HG03457 (cell line): ENCODE measurements at regions not wholly inside any gene's neighbourhood (a gene's known extent, or its start where the extent isn't known, plus 50 kb on each side); places are given as distances from the start of the nearest gene placed in this dataset.

Source experiments
- ATAC-seq: cut with Tn5 transposase; IDR thresholded peaks from one replicate; pipeline ENCODE4 v1.9.1; 2021; ENCODE audit warnings: moderate number of reproducible peaks; ENCODE audit not compliant: unreplicated experiment

DNA sequence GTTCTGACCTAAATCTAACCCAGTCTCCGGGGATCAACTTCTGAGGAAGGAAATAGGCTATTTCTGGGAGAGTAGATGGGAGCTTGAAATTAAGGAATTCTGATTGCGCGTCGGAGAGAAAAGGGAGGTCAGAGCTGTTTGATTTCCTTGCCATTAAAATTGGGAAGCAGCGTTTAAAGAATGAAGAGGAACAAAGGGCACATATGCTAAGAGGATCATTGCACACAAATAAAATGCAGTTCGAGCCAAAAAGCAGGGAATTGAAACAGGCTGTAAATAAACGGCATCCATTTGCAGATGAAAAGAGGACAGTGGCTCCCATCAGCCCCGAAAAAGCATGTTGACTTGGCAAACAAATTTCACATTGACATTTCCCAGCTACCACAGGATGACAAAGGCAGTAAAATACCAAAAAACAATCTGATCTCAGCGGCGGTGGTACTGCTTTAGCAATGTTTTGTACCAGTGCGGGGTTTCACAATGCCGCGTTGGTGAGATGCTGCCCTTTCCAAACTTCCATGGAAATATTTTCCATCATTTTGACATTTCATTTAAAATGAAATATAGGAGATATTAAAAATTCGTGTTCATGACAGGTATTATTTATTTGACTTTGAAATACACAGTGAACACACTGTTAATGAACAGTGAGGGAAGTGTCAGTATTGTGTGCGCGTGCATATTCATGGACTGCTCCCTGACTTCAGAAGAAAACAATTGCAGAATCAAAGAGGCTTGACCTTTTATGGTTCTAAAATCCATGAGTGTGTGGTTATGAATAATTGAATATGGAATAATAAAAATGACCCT is 108.8 kb downstream of the SQOR start:
- no peak for ATAC-seq

DNA sequence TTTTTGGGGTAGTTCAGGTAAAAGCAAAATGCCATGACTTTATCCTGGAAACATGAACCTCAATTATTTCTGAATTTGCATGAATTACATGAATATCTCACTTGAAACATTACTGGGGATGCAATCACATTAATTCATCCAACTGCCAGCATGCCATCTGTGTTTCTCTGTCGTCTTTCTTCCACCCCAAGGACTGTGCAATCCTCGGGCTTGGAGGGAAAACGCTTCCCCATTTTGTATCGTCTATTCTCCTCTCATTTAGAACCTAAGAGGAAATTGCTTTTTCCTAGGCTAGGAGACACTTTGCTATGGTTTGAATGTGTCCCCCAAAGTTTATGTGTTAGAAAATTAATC is 109.4 kb downstream of the SQOR start:
- ATAC-seq = no peak

DNA sequence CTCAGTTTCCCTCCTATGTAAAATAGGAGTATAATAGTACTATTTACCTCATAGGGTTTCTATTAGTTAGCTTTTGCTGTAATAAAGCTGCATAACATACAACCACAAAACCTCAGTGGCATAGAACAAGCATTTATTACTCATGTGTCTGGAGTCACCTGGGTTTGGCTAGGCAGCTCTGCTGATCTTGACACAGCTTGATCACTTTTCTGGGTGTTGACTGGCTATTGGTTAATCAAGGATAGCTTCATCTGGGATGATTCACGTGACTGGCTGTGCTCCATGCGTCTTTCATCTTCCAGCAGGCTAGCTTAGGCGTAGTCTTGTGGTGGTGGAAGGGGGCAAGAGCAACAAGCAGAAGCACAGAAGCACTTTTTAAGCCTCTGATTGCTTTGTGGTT is 112.6 kb downstream of the SQOR start:
- no peak for ATAC-seq

DNA sequence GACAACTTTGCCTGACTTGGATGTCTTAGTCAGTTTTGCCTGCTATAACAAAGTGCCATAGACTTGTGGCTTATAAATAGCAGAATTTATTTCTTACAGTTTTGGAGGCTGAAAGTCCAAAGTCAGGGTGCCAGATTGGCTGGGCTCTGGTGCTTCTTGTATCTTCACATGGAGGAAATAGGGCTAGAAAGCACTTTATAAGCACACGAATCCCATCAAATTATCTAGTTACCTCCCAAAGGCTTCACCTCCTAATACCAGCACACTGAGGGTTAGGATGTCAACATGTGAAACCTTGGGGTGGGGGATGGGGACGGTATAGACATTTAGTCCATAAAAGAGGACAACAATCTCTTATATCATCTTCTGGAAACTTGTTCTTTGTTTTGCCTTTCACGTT is 116.8 kb downstream of the SQOR start:
- ATAC-seq = no peak

DNA sequence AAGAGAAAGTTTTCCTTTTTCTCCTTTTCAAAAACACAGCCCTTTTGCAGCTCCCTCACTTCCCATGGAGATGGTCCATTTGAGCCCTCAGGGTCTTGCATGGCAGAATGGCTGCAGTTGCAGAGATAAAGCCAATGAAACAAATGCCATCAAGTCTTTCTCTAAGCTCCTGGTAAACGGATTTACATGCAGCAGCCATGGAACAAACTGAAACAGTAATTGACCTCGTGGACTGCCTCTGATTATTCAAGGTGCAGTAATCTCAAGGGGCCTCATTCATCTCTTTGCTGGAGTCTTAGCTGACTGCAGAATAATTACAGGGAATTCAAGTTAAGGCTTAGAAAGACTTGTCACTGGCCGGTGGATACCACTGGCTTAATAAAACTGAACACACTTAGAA is 125.1 kb downstream of the SQOR start:
- no peak for ATAC-seq

DNA sequence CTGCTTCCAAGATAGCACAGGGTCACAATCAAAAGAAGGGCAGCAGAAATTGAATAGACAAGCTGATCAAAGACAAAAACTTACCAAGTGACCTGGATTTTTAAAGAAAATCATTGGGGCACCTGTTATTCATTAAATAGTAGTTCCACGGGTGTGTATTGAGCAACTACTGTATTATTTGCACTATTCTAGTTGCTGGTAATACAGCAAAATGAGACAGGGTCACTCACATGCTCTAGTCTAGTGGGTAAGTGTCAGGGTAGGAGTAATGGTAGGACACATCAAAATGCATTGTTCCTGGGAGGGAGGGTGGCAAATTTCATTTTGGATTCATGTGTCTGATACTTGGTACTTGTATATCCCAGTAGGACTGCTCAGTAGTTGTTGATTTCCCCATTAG is 127.9 kb downstream of the SQOR start:
- ATAC-seq = no peak

DNA sequence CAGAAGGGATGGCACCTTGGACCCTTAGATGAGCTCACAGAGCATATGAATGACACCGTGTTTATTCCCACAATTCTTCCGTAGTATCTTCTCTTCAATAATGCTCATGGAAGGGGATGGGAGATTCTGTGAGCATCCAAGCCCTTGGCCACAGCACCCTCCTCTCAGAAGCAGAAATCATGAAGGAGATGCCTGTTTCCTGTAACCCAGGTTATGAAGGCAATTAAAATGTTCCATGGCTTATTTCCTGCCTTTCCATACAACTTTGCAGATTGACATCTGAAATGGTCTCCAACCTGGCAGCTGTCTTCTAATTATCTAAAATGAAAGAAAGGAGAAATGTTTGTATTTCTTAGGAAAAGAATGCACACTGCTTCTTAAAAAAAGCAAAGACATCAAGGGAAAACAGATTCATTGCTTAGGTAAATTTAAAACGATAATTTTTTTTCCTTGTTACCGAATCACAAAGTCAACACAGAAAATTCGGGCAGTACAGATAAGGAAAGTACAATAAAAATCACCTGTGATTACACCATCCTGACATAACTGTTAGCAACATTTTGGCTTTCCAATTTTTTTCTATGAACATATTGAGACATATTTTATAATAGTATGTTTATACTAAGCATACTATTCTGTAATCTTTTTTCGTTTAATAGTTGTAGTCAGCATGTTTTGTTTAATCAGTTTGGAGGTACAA is 128.5 kb downstream of the SQOR start:
- ATAC-seq = no peak

DNA sequence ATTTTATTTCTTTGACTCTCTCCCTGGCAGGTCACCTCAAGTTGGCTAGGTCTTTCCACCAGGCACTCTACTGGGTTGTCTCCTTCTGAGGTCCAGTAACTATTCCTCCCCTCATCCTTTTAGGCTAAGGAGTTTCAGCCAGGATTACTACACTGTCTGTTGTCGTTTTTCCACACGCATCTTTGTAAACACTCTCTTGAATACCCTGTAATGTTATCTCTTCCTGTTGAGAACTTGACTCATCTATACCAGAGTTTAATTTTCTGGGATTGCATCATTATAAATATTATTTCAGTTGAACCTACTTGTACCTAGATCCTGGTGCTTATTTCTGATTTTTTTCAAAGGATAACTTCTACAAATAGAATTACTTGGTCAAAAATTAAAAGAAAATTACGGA is 138.3 kb downstream of the SQOR start:
- ATAC-seq = no peak

DNA sequence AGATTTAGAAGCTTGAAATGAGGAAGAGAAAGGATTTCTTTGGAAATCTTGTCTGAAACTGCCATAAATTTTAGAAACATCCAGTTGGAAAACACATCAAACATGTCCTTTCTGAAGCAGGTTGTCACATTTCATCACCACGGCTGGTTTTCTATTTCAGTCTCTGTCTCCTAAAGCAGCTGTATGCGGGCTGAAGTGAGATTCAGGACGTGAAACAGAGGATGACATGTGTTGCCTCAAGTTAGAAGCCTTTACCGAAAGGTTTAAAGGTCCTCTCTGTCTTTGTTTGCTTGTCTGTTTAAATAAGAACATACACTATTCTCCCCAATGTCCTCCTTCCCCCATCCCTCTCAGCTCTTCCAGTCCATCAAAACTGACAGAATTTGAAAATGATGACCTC is 141.9 kb downstream of the SQOR start:
- no peak for ATAC-seq

DNA sequence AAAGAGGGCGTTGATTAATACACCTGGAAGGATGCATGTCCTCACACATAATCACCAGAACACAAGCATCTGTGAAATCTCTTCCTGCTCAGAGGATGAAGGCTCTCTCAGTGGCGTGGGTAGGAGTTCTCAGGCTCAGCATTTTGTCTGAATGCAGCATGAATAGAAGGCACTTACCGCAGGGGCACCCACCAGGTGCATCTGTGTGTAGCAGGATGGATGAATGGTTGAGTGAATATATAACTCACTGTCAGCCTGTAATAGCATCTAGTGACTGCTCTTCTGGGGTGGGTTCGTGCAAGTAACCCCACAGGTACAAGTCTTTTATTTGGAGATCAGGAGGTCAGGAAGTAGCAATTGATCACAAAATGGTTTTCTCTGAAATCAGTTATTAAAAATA is 143.0 kb downstream of the SQOR start:
- no peak for ATAC-seq

DNA sequence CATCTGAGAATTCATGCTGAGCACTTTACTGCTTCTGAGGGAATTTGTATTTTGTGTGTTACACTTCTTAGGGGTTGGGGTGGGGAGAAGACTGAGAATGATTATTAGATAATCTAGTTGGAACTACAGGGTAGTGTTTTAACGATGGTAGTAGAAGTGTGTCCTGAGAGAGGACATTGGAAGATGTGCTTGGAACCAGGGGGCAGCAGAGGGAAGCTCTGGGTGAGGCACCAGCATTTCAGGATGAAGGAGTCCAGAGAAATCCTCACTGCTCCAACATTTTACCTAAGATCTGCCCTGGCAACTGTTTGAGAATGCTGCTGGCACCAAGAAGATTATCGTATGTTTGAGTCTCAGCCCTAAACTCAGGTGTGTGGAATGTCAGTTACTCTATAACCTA is 145.5 kb downstream of the SQOR start:
- ATAC-seq = no peak

DNA sequence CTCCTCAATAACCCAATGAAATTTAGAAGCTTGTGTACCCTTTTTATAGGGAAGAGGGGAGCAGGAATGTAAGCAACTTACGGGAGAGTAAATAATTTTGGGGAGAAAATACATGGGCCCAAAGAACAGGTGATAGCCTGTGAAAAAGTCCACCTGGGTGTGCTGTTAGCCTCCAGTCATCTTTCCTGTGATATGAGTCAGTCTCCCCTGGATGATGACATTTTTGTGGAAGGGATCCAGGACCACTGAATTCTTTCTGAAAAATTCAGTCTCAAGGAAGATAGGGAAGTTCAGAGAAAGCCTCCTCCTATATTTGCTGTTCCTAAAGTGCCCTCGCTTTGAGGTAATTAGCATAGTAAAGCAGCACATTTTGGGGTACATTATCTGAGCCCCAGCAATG is 149.8 kb downstream of the SQOR start:
- no peak for ATAC-seq

DNA sequence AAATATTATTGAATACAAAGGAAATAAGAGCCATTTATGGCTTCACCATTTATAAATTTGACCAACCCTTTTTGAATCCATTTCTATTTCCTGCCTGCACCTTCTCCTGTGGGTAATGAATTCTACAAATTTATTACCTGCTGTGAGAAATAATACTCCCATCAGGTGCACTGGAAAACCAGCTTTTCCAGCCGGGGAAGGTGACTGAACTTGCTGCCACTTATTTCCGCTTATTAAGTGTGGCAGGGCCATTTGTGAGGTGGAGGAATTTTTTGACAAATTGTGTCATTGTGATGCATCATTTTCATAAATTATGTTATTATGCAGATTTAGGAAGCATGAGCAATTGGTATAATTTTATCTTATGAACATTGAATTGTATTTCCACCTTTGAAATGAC is 151.1 kb downstream of the SQOR start:
- no peak for ATAC-seq

DNA sequence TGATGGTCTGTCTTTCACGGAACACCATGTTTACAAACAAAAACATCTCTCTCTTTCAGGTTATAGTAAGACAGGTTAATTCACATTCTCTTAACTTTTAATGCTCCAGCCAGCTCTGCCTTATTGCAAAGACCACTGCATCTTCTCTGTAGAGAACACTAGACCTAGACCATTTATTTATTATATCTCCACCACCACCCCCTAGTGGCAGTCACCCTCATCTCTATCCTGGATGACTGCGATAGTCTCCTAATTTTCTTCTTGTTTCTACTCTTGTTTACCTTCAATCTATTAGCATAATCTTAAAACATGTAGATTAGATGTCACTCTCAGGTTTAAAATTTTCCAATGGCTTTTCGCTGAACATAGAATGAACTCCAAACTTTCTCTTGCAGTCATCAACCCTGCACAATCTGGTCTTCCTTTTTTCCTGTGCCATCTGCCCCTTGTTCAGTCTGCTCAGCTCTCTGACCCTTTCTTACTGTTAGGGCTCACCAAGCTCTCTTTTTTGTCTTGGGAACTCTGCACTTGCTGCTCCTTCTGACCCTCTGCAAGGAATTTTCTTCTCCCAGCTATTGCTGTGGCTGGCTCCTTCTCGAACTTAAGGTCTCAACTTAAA is 155.6 kb downstream of the SQOR start:
- ATAC-seq = no peak

DNA sequence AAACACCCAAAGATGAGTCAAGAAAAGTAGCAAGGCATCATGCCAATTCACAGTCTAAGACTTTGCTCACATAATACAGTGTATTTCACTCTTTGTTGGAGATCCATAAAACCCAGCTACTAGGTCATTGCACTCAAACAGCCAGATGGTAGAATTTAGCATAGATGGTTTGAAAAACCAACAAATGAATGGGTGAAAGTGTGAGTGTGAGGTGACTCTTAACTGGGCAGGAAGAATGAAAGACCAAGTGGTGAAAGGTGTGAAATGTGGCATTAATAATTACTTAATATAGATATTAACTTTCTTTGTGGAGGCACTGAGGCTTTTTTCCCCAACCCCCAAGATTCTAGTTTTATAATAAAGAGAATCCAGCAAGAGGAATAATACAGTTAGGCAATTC is 159.5 kb downstream of the SQOR start:
- ATAC-seq = peak; percentile 40

DNA sequence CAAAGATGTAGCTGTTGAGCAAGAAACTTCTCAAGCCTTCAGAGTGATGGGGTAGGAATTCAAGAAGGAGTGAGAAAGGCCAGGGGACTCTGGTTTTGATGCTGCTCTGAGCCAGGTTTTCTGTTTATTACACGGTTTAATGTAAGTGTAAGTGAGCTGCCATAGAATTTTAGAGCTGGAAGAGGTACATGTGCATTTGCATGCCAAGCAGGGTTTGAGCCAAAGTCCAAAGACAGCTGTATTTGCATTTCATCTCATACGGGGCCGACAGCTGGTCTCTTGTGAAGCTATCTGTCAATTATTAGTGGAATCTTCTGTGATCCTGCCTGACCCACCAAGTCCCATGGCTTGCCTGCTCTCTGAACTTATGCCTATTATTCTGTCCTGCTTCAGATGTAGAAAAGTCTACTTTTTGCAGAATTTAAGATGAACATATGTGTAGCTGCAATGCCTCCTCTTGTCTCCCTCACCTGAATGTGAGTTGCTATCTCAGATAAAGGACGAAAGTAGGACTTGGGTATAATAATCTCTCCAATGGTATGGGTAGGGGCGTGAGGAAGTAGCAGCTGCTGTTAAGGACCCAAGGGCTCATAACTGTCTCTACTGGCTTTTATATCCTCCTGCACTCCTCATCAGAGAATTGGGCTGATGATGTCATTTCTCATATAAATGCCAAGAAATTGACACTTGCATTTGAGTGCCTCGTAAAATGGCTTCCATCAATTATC is 160.0 kb downstream of the SQOR start:
- ATAC-seq = peak; percentile 47

DNA sequence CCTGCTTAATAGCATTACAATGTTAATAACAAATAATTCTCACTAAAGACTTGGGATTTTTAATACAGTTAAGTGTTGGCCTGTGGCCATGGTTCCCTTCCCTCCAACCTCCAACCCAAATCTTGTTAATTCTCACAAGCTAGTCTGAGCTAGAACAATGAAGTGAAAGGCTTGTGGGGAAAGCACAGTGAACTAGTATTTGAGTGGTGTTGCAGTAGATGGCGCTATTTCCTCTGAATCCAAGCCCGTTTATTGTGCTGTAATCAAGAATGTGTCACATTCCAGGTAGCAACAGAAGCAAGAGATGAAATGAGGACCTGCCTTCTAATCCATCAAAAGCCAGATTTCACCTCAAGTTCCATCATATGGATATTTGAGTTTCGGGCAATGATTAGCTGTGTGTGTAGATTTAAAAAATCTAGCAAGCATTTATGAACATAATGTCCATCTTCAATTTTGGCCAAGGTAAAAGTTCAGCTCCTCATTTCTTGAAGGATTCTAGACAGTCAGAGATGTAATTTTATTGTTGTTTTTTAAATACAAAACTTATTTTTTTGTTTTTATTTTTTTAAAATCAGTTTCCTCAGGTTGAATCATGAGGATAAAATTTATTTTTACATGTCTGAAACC is 160.7 kb downstream of the SQOR start:
- ATAC-seq = no peak

DNA sequence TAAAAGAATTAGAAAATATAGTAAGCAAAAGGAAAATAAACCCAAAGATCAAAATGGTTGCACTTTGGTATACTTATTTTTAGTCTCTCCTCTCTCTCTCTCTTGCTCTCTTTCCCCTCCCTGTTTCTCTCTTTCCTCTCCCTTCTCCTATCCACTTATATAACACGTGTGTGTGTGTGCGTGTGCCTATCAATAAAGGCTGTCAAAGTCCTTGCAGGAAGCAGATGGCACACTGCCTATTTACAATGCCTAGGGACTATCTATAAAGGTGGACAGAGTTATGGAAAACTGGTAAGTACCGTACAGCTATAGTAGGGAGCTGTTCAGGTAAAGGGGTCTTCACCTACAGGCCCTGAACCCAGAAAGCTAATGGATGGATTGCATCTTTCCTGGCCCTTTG is 161.6 kb downstream of the SQOR start:
- no peak for ATAC-seq

DNA sequence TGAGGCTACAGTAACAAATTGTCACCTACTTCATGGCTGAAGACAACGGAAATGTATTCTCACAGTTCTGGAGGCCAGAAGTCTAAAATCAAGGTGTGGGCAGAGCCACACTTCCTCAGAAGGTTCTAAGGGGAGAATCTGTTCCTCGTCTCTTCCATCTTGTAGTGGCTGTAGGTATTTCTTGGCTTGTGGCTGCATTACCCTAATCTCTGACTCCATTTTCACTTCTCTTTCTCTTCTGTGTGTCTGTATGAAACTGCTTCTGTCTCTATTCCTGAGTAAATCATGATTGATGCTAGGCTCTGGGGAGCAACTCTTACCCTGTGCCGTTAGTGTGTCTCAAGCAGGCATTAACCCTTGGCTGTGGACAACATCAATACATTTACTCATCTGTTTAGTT is 164.7 kb downstream of the SQOR start:
- no peak for ATAC-seq

DNA sequence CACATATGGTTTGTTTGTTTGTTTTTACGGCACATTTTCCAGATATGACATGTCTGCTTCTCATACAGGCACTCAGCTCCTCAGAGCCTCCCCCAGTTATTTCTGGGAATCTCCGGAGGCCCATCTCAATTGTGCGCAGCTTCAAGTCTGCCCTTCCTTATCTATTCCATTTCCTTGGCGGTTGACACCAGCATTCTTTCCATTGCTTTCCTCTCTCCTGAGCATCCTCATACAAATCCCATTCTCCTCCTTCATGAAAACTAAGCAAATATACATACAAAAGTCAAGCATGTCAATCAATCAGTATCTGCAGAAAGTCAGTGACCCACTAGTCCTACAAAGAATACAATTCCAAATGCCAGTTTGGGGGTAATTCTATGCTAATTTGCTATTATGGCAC is 166.7 kb downstream of the SQOR start:
- ATAC-seq = no peak

DNA sequence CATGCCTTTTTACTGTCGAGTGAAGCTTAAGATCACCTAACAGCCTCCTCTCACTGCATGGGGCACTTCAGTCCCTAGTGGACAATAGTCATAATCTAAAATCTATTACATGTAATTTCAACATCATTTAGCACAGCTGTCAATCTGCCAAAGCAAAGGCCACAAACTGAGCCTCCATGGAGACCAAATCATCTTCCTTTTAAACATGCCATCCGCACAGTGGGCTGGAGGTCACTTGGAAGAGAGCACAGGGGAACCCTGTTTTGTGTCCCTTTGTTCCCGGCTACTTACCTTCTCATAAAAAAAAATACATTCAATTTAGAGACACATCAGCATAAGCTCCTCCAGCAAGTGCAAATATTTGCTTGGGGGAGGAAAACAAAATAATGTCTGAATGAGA is 167.3 kb downstream of the SQOR start:
- no peak for ATAC-seq
